ENCODE measurements at regions not wholly inside any gene's neighbourhood (a gene's known extent, or its start where the extent isn't known, plus 50 kb on each side); places are given as distances from the start of the nearest gene placed in this dataset.

DNA sequence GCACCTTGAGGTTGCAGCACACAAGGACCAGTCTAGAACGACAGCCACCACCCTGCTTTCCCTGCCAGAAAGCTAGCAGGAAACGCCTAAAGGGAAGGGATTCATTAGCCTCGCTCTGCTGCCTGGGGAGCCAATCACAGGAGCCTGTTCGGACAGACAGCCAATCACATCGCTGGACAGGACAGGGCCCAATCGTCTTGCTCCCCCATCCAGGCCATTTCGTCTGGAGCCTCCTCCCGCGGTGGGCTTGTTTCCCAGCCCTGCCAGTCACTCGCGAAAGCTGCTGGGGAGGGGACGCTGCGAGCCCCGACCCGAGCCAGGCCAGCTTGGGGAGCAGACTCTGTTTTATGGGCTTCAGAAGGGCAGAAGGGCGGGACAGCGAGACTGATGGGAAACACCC is 79.8 kb upstream of the NCAM1 start:
- H3K36me3 ChIP-seq (ENCODE audit: control insufficient read depth, low read length), result no peaks in the 10 kb centered on the region
- H3K9me2 ChIP-seq (replicated peaks; ENCODE audit: control insufficient read depth, low read length), result no peaks in the 10 kb centered on the region
- no peaks in the 10 kb centered on the region for H3K79me2 ChIP-seq (ENCODE audit: control insufficient read depth, low read length)
- no peaks in the 10 kb centered on the region for H3K27me3 ChIP-seq (ENCODE audit: control insufficient read depth, low read length)
- H3K4me3 ChIP-seq (ENCODE audit: low read length), result no peak overlapping the region
- no peak overlapping the region for H3K27ac ChIP-seq (ENCODE audit: low read depth, low read length)
- H3K4me2 ChIP-seq (ENCODE audit: low read length), result no peak overlapping the region
- no peaks in the 10 kb centered on the region for H3K9me3 ChIP-seq (ENCODE audit: control insufficient read depth, insufficient read depth, low read length)
- no peaks in the 10 kb centered on the region for H4K20me1 ChIP-seq (ENCODE audit: control insufficient read depth, insufficient read depth, low read depth, low read length)
- TF ChIP-seq, protein P1, sequence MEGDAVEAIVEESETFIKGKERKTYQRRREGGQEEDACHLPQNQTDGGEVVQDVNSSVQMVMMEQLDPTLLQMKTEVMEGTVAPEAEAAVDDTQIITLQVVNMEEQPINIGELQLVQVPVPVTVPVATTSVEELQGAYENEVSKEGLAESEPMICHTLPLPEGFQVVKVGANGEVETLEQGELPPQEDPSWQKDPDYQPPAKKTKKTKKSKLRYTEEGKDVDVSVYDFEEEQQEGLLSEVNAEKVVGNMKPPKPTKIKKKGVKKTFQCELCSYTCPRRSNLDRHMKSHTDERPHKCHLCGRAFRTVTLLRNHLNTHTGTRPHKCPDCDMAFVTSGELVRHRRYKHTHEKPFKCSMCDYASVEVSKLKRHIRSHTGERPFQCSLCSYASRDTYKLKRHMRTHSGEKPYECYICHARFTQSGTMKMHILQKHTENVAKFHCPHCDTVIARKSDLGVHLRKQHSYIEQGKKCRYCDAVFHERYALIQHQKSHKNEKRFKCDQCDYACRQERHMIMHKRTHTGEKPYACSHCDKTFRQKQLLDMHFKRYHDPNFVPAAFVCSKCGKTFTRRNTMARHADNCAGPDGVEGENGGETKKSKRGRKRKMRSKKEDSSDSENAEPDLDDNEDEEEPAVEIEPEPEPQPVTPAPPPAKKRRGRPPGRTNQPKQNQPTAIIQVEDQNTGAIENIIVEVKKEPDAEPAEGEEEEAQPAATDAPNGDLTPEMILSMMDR (IDR thresholded peaks at IDR 0.05; ENCODE audit: low read depth, low read length, poor library complexity, severe bottlenecking), result no peak
- TF ChIP-seq EZH2phosphoT487 (IDR thresholded peaks at IDR 0.05; ENCODE audit: borderline replicate concordance, low read length), result no peak
- H3K4me1 ChIP-seq (ENCODE audit: control insufficient read depth, low read length), result no peaks in the 10 kb centered on the region
- no peaks in the 10 kb centered on the region for H3F3A ChIP-seq (ENCODE audit: control insufficient read depth, insufficient read depth)

- Histone ChIP-seq H3K79me2 (ENCODE audit: control insufficient read depth, low read length) (no peaks in the 10 kb centered on the region), H3F3A (ENCODE audit: control insufficient read depth, insufficient read depth) (no peaks in the 10 kb centered on the region), H3K4me1 (ENCODE audit: control insufficient read depth, low read length) (no peaks in the 10 kb centered on the region), H3K4me2 (ENCODE audit: low read length) (no peak overlapping the region), H3K27me3 (ENCODE audit: control insufficient read depth, low read length) (no peaks in the 10 kb centered on the region), H3K27ac (ENCODE audit: low read depth, low read length) (no peak overlapping the region), H3K9me3 (ENCODE audit: control insufficient read depth, insufficient read depth, low read length) (no peaks in the 10 kb centered on the region), H3K9me2 (replicated peaks; ENCODE audit: control insufficient read depth, low read length) (no peaks in the 10 kb centered on the region), H4K20me1 (ENCODE audit: control insufficient read depth, insufficient read depth, low read depth, low read length) (no peaks in the 10 kb centered on the region), H3K4me3 (ENCODE audit: low read length) (no peak overlapping the region), H3K36me3 (ENCODE audit: control insufficient read depth, low read length) (no peaks in the 10 kb centered on the region)
- no peak for TF ChIP-seq EZH2phosphoT487 (IDR thresholded peaks at IDR 0.05; ENCODE audit: borderline replicate concordance, low read length)
- TF ChIP-seq, protein P1 (IDR thresholded peaks at IDR 0.05; ENCODE audit: low read depth, low read length, poor library complexity, severe bottlenecking), result no peak
These were observed 78.5 kb upstream of the NCAM1 start for GRCh38 chr11:112882494-112883381.

DNA sequence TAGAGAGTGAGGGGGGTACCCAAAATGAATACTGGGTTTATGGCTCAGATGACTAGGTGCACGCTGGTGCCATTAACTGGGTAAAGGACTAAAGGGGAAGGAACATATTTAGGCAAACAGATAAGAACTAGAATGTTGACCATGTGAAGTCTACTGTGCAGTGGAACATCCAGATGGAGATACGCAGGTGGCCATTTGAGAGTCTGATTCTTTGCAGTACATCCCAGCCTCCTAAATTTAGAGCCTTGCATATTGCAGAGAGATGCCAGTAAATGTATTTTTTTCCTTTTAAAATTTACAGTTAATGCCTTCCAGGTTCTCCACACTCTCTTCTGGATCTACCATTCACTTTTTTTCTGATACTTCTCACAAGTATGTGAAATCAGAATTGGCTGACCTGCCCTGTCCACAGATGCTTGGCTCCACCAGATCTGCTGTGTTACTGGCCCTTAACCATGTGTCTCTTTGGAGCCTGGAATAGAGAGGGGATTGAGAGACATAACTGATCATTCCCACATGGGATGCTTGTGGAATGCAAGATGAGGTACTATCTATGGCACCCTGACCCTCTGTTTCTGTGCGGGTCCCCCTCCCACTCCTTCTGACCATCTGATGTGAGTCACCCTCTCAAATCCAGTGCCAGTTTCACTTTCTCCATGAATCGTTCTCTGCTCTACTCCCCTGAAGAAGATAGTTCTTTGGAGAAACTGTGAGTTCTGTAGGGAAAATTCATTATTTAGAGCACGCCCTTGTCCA is 77.0 kb upstream of the NCAM1 start:
- Histone ChIP-seq H3K27me3 (ENCODE audit: control insufficient read depth, low read length) (no peaks in the 10 kb centered on the region), H3K27ac (ENCODE audit: low read depth, low read length) (no peak overlapping the region), H3K79me2 (ENCODE audit: control insufficient read depth, low read length) (no peaks in the 10 kb centered on the region), H3K4me2 (ENCODE audit: low read length) (no peak overlapping the region), H3F3A (ENCODE audit: control insufficient read depth, insufficient read depth) (no peaks in the 10 kb centered on the region), H3K9me2 (replicated peaks; ENCODE audit: control insufficient read depth, low read length) (no peaks in the 10 kb centered on the region), H3K4me1 (ENCODE audit: control insufficient read depth, low read length) (no peaks in the 10 kb centered on the region), H3K36me3 (ENCODE audit: control insufficient read depth, low read length) (no peaks in the 10 kb centered on the region), H3K4me3 (ENCODE audit: low read length) (no peak overlapping the region), H3K9me3 (ENCODE audit: control insufficient read depth, insufficient read depth, low read length) (no peaks in the 10 kb centered on the region), H4K20me1 (ENCODE audit: control insufficient read depth, insufficient read depth, low read depth, low read length) (no peaks in the 10 kb centered on the region)
- no peak for TF ChIP-seq EZH2phosphoT487 (IDR thresholded peaks at IDR 0.05; ENCODE audit: borderline replicate concordance, low read length)
- TF ChIP-seq, protein P1 (IDR thresholded peaks at IDR 0.05; ENCODE audit: low read depth, low read length, poor library complexity, severe bottlenecking), result no peak

Data from DOHH2 (cell line).